B cell (primary cell): ENCODE measurements at regions not wholly inside any gene's neighbourhood (a gene's known extent, or its start where the extent isn't known, plus 50 kb on each side); places are given as distances from the start of the nearest gene placed in this dataset.

Experiments
- CTCF ChIP-seq: fragments of 200-600 bp; IDR thresholded peaks from one replicate; pipeline ENCODE4 v1.8.0; 2022; ENCODE audit warnings: antibody characterized with exemption, mild to moderate bottlenecking
- EZH2 ChIP-seq: IDR thresholded peaks from 2 replicates; pipeline ENCODE4 v1.6.1; 2012; ENCODE audit warnings: borderline replicate concordance, low read depth, mild to moderate bottlenecking, moderate library complexity, low read length; ENCODE audit not compliant: insufficient read depth, poor library complexity, severe bottlenecking

- TF ChIP-seq EZH2 = no peak
- TF ChIP-seq CTCF = no peak
These were observed 288.3 kb upstream of the AJAP1 start for GRCh38 chr1:4366091-4366490.
